Progenitor cell of endocrine pancreas (in vitro differentiated cells): ENCODE measurements at regions not wholly inside any gene's neighbourhood (a gene's known extent, or its start where the extent isn't known, plus 50 kb on each side); places are given as distances from the start of the nearest gene placed in this dataset.

Experiments
- DNase-seq: peaks from one replicate; pipeline ENCODE4 v3.0.0; 2021; ENCODE audit warnings: low spot score; ENCODE audit not compliant: unreplicated experiment
- H3K27ac Mint-ChIP-seq: 2 replicates; pipeline ENCODE4 v1.8.0; 2021; ENCODE audit warnings: mild to moderate bottlenecking, moderate library complexity, mixed read lengths
- H3K27me3 Mint-ChIP-seq: 2 replicates; pipeline ENCODE4 v1.8.0; 2021; ENCODE audit warnings: mixed read lengths
- H3K36me3 Mint-ChIP-seq: 2 replicates; pipeline ENCODE4 v1.8.0; 2022; ENCODE audit warnings: mixed read lengths; ENCODE audit not compliant: insufficient read depth
- H3K4me1 Mint-ChIP-seq: 2 replicates; pipeline ENCODE4 v1.8.0; 2021; ENCODE audit warnings: low read depth, mixed read lengths
- H3K4me3 Mint-ChIP-seq: 2 replicates; pipeline ENCODE4 v1.8.0; 2021; ENCODE audit warnings: low read depth, mild to moderate bottlenecking, moderate library complexity, mixed read lengths
- H3K9me3 Mint-ChIP-seq: 2 replicates; pipeline ENCODE4 v1.8.0; 2021; ENCODE audit warnings: low read depth, mixed read lengths
- CTCF ChIP-seq: fragments of 200-600 bp; sonication (generic); IDR thresholded peaks from one replicate; pipeline ENCODE4 v1.5.0; 2021; ENCODE audit warnings: antibody characterized with exemption, mild to moderate bottlenecking; ENCODE audit not compliant: unreplicated experiment

GRCh38 chr2:217254111-217254510 lies 394.2 kb upstream of the TNP1 start:
- H3K4me1 Mint-ChIP-seq: peaks cover 29% of the 10 kb centered on the region
- TF ChIP-seq CTCF: no peak
- H3K9me3 Mint-ChIP-seq: peaks cover 6% of the 10 kb centered on the region
- no peak overlapping the region for H3K27ac Mint-ChIP-seq
- H3K27me3 Mint-ChIP-seq: no peaks in the 10 kb centered on the region
- H3K4me3 Mint-ChIP-seq: no peak overlapping the region
- H3K36me3 Mint-ChIP-seq: peaks cover 1% of the 10 kb centered on the region
- no peak for DNase-seq

DNA sequence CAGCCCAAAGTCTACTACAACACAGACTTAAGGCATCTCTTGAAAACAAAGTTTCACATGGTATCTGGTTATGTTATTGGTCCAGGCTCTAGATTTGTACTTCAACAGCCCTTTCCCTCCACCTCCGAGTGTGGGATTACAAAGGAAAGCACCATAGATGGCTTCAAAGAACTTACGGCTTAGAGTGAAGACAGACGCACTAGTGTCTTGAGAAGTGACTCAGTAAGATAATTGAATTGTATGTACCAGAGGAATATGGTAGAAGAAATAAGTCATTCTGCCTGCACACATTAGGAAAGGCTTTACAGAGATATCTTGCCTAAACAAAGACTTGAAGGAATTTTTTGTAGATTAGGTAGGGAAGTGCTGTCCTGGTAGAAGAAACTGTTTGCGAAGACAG lies 392.3 kb upstream of the TNP1 start:
- no peak for TF ChIP-seq CTCF
- no peaks in the 10 kb centered on the region for H3K27me3 Mint-ChIP-seq

DNA sequence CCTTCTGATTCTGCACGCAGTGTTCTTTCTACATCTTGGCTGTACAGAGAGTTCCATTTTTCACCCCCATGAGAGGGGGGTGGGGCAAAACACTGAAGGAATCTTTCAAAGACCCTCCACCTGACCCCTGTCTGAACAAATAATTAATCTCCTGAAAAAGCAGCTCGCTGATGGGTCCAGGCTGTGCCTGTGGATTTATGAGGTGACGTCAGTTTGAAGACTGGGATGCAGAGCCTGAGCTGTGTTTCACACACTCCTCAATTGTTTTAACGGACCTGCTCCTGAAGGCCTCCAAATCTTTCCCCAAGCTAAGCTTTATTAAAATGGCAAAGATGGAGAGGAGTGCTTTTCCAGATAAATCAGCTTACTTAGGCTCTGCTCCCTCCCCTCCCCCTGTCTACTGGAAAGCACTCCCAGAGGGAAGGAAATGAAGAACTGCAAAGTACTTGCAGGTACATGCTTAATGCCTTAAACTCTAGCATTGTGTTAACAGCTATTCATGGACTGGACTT lies 390.2 kb upstream of the TNP1 start:
- no peak for TF ChIP-seq CTCF
- DNase-seq: no peak
- Mint-ChIP-seq H3K27ac (no peak overlapping the region), H3K4me1 (peaks cover 9% of the 10 kb centered on the region), H3K4me3 (no peak overlapping the region), H3K27me3 (no peaks in the 10 kb centered on the region), H3K36me3 (peaks cover 1% of the 10 kb centered on the region), H3K9me3 (peaks cover 6% of the 10 kb centered on the region)

More for the DNA sequence above, 392.3 kb upstream of the TNP1 start:
- Mint-ChIP-seq H3K9me3 (peaks cover 6% of the 10 kb centered on the region), H3K27ac (no peak overlapping the region), H3K4me3 (no peak overlapping the region), H3K4me1 (peaks cover 21% of the 10 kb centered on the region), H3K36me3 (peaks cover 1% of the 10 kb centered on the region)
- no peak for DNase-seq

DNA sequence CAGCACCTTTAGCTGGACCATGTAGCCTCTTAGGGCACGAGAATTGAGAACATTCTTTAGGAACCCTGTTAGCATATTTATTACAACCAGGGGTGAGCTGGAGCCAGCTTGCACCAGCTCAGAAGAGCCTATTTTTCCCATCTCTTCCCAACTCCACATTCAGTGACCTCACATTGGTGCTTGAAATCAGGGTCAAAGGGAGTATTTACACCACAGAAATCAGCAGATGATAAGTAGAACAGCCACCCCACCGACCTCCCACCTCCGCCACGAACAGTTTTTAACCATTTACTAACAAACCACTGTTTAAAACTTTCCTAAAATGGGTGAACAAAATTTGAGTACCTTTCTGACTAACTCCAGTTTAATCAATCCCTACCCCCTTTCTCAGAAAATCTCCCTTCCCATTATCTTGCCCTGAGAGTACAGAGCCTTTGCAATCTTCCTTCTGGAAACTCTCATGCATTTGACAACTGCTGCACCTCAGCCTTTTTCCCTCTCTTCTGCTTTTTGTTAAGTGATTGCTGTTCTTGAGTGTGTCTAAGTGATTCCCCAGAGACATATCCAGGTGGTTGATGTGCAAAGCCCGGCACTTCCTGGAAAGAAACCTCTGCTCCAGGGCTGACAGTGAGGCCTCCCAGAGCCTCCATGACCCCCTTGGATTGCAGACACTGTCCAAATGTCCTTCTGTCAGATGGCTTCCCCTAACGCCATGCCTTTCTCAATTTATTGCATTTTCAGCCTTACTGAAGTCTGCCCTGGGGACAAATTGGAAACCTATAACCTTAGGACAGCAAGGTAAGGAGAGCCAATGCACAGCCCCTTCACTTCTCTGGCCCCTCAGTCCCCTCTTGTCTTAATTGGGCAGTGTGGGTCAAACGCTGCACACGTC lies 389.5 kb upstream of the TNP1 start:
- Mint-ChIP-seq H3K36me3 (peaks cover 1% of the 10 kb centered on the region), H3K4me3 (no peak overlapping the region), H3K27ac (no peak overlapping the region), H3K4me1 (peaks cover 9% of the 10 kb centered on the region), H3K27me3 (no peaks in the 10 kb centered on the region), H3K9me3 (peaks cover 6% of the 10 kb centered on the region)
- no peak for TF ChIP-seq CTCF
- DNase-seq: no peak

GRCh38 chr2:217248312-217248935 lies 388.6 kb upstream of the TNP1 start:
- TF ChIP-seq CTCF: no peak
- Mint-ChIP-seq H3K4me3 (no peak overlapping the region), H3K36me3 (peaks cover 1% of the 10 kb centered on the region), H3K27me3 (no peaks in the 10 kb centered on the region), H3K4me1 (peaks cover 9% of the 10 kb centered on the region), H3K9me3 (peaks cover 5% of the 10 kb centered on the region), H3K27ac (no peak overlapping the region)
- DNase-seq: no peak
